SJSA1 (cell line): ENCODE measurements at regions not wholly inside any gene's neighbourhood (a gene's known extent, or its start where the extent isn't known, plus 50 kb on each side); places are given as distances from the start of the nearest gene placed in this dataset.

Source experiments
- DNase-seq, 2 experiments: peaks; one replicate each; pipeline ENCODE4 v3.0.0-alpha.2; 2015 to 2020; ENCODE audit warnings: low spot score in 2 of 2, low read depth in 1 of 2
- H3K27ac ChIP-seq: fragments of 250-450 bp; sonication (Bioruptor Pico); 2 replicates; pipeline ENCODE4 v1.5.1; 2020; ENCODE audit warnings: mild to moderate bottlenecking, moderate library complexity
- H3K27me3 ChIP-seq: fragments of 250-450 bp; sonication (Bioruptor Pico); replicated peaks from 2 replicates; pipeline ENCODE4 v1.5.1; 2020; ENCODE audit warnings: mild to moderate bottlenecking, moderate library complexity
- H3K36me3 ChIP-seq: fragments of 250-450 bp; sonication (Bioruptor Pico); 2 replicates; pipeline ENCODE4 v1.5.1; 2020; ENCODE audit warnings: mild to moderate bottlenecking
- H3K4me1 ChIP-seq: fragments of 250-450 bp; sonication (Bioruptor Pico); replicated peaks from 2 replicates; pipeline ENCODE4 v1.6.1; 2021; ENCODE audit warnings: mild to moderate bottlenecking
- H3K4me3 ChIP-seq: fragments of 250-450 bp; sonication (Bioruptor Pico); 2 replicates; pipeline ENCODE4 v1.5.1; 2020; ENCODE audit warnings: mild to moderate bottlenecking
- H3K9me3 ChIP-seq: fragments of 250-450 bp; sonication (Bioruptor Pico); replicated peaks from 2 replicates; pipeline ENCODE4 v1.5.1; 2020; ENCODE audit warnings: mild to moderate bottlenecking

DNA sequence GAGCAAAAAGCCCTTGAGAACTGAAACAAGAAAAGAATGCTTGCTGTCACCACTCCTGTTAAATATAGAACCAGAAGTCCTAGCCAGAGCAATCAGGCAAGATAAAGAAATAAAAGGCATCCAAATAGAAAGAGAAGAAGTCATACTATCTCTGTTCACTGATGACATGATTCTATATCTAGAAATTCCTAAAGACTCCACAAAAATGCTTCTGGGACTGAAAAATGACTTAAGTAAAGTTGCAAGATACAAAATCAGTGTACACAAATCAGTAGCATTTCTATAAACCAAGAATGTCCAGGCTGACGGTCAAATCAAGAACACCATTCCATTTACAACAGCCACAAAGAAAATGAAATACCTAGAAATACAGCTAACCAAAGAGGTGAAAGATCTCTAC is 552.7 kb upstream of the SLIT2 start:
- Histone ChIP-seq H3K4me1 (peaks cover 8% of the 10 kb centered on the region), H3K36me3 (no peaks in the 10 kb centered on the region), H3K27ac (no peak overlapping the region), H3K27me3 (no peaks in the 10 kb centered on the region), H3K4me3 (no peak overlapping the region), H3K9me3 (no peaks in the 10 kb centered on the region)
- no peak for DNase-seq

DNA sequence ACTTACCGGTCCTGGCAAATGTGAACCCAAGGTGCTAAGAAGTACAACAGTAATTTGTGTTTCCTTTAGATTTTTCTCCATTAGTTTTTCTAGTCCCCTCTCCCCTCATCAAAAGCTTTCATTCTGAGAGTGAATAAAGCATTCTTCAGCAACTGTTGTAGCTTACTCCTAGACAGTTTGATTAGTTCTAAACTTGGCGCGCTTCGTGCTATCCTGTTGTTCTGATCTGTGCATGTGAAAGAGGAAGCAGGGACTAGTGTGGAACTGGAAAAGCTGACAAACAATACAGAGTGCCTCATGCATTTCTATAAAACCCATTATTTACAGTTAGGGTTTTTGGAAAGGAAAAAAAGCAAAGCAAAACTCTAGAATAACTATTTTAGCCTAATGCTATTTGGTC is 556.9 kb upstream of the SLIT2 start:
- Histone ChIP-seq H3K9me3 (no peaks in the 10 kb centered on the region), H3K4me3 (no peak overlapping the region), H3K27ac (no peak overlapping the region), H3K36me3 (no peaks in the 10 kb centered on the region), H3K4me1 (peaks cover 15% of the 10 kb centered on the region), H3K27me3 (no peaks in the 10 kb centered on the region)
- DNase-seq: no peak

DNA sequence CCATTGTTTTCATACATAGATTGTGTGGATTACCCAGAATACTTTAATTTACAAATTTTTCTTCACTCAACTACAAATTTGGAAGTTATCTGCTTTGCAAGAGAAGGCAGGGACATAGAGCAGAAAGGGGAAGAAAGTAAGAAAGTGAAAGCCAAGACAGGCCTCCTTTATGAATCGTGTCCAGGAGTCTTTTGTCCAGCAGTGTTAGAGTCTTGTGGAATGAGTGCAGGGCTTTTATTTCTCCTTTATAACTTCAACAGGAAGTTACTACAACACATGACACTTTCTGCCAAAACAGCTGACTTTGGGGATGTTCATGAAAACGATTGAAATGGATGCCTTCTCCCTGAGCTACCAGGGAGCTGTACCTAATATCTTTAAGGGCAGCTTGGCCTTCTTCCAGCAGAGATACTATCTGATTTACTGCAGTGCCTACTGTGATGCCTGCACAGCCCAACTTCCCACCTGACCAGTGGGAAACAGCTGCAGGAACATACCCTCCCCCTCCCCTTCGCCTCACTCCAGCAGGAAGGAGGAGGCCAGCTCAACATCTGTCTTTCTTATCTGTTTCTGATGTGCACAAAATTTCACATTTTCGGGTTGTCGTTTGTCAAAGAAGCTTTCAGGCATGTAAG is 557.7 kb upstream of the SLIT2 start:
- H3K9me3 ChIP-seq: no peaks in the 10 kb centered on the region
- DNase-seq: no peak
- H3K4me1 ChIP-seq: peaks cover 20% of the 10 kb centered on the region
- no peak overlapping the region for H3K4me3 ChIP-seq
- H3K27ac ChIP-seq: peak overlapping the region; percentile 5; the same call in 1 of the 2 replicates
- no peaks in the 10 kb centered on the region for H3K36me3 ChIP-seq
- no peaks in the 10 kb centered on the region for H3K27me3 ChIP-seq

DNA sequence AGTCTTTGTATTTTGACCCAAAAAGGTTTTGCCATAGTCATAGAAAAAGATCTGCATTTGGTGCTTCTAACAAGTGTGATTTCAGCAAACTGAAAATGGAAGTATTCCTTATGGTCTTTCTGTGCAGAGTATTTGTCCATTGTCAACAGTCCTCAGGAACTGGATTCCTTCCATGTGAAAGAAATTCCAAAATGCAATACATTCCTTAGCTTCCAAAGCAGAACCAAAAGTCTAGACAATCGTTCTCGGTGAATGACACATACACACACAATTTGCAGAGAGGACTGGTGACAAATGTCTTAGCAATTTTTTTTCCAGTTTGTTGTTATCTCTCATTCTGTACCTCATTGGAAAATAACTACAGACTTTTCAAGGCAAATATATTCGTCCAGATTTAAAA is 562.2 kb upstream of the SLIT2 start:
- Histone ChIP-seq H3K27me3 (no peaks in the 10 kb centered on the region), H3K27ac (peak overlapping the region; percentile 89), H3K36me3 (no peaks in the 10 kb centered on the region), H3K4me3 (no peak overlapping the region), H3K9me3 (no peaks in the 10 kb centered on the region), H3K4me1 (peaks cover 31% of the 10 kb centered on the region)
- DNase-seq: peak; percentile 73 to 96

DNA sequence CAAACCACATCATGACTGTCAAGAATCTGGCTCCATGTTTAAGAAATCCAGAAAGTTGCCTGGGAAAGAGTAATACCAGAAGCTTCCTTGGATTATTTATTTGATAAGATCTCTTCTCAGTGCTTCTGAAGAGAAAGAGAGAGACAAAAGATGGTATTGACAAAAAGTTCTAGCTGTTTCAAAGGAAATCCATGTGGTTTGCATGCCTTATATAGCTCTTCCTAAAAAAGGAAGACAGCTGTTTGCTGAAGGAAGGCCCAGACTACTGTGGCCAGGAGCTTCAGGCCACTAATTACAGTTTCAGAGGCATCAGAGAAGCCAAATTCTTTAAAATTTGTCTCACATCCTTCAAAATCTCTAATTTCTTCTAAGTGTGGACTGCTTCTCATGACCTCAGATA is 565.2 kb upstream of the SLIT2 start:
- Histone ChIP-seq H3K36me3 (no peaks in the 10 kb centered on the region), H3K4me1 (peaks cover 26% of the 10 kb centered on the region), H3K27me3 (no peaks in the 10 kb centered on the region), H3K4me3 (no peak overlapping the region), H3K27ac (no peak overlapping the region), H3K9me3 (no peaks in the 10 kb centered on the region)
- no peak for DNase-seq

DNA sequence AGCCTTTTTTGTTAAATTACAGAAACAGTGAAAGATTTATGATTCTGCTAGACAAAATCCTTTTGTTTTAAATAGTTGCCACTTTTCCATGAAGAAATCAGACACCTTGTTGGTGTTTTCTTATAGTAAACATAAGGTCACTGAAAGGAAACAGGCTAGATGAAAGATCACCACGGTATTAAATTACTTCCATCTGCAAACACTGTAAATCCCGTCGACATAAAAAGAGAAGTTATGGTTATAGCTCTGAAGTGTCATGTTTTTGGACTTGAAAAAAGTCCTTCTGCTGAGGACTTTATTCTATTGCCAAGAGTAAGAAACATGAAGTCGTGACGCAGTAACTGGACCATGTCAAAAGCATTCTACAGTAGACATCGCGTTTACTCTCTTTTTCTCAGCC is 567.6 kb upstream of the SLIT2 start:
- no peaks in the 10 kb centered on the region for H3K27me3 ChIP-seq
- no peak overlapping the region for H3K27ac ChIP-seq
- H3K4me1 ChIP-seq: peaks cover 12% of the 10 kb centered on the region
- H3K4me3 ChIP-seq: no peak overlapping the region
- H3K9me3 ChIP-seq: no peaks in the 10 kb centered on the region
- no peaks in the 10 kb centered on the region for H3K36me3 ChIP-seq
- no peak for DNase-seq

DNA sequence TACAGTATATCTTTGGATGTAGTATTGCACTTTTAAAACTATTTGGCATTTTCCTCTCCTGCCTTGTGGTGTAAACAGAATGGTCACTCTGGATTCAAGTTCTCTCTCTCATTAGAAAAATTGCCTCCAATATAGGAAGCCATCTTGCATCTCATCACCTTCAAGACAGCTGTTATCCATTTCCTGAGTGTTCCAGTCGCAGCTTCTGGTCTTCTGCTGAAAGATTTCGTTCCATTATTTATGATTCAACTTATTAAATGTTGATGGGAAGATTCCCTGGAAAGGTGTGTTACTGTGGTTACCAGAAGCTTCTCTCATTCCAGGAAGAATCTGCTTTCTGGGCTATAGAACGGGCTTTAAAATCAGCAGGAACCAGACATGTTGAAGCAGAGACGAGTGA is 568.3 kb upstream of the SLIT2 start:
- DNase-seq: no peak
- Histone ChIP-seq H3K27ac (no peak overlapping the region), H3K27me3 (no peaks in the 10 kb centered on the region), H3K9me3 (no peaks in the 10 kb centered on the region), H3K4me1 (peaks cover 5% of the 10 kb centered on the region), H3K4me3 (no peak overlapping the region), H3K36me3 (no peaks in the 10 kb centered on the region)

DNA sequence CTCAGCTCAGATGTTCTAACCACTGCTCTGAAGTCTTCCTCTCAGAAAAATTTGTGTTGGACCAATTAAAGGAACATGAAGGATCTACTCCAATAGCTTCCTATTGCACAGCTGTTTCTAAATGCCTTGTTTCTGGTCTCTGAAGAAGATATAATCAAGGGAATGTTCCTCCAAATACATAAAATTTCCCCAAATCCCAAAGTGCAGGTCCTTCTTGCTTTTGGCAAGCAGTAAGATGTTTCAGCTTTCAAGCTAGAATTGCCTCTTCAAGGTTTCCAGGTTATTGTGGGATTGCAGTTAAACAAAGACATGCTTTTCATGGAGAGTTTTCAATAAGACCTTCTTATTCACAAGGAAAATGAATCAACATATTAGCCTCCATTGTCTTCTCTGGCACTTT is 574.5 kb upstream of the SLIT2 start:
- H3K27me3 ChIP-seq: no peaks in the 10 kb centered on the region
- DNase-seq: no peak
- no peak overlapping the region for H3K27ac ChIP-seq

DNA sequence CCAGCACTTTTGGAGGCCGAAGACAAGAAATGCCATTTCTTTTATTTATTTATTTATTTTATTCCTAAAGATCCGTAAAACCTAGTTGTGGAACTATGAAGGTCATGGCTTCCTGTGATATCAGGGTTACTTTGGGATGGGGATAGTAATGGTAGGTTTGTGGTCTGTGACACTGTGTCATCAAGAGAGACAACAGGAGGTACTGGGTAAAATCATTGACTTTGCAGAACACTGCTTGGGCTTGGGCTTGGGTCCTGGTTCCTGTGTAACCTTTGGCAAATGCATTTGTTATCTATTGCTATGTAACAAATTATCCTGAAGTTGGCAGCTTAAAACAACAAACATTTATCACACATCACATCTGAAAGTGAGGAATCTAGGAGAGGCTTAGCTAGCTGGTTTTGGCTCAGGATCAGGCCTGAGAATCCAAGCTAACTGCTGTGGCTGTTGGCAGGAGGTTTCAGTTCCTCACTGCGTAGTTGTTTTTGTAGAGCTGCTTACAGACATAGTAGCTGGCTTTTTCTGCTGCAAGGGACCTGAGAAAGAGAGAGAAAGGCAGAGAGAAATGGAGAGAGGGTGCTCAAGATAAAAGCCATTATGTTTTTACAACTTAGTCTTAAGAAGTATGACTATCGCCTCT is 576.4 kb upstream of the SLIT2 start:
- H3K9me3 ChIP-seq: no peaks in the 10 kb centered on the region
- H3K4me3 ChIP-seq: no peak overlapping the region
- DNase-seq: no peak
- H3K27me3 ChIP-seq: no peaks in the 10 kb centered on the region
- no peaks in the 10 kb centered on the region for H3K4me1 ChIP-seq
- no peak overlapping the region for H3K27ac ChIP-seq
- H3K36me3 ChIP-seq: no peaks in the 10 kb centered on the region

More for the DNA sequence above, 574.5 kb upstream of the SLIT2 start:
- Histone ChIP-seq H3K9me3 (no peaks in the 10 kb centered on the region), H3K4me3 (no peak overlapping the region), H3K4me1 (no peaks in the 10 kb centered on the region), H3K36me3 (no peaks in the 10 kb centered on the region)

DNA sequence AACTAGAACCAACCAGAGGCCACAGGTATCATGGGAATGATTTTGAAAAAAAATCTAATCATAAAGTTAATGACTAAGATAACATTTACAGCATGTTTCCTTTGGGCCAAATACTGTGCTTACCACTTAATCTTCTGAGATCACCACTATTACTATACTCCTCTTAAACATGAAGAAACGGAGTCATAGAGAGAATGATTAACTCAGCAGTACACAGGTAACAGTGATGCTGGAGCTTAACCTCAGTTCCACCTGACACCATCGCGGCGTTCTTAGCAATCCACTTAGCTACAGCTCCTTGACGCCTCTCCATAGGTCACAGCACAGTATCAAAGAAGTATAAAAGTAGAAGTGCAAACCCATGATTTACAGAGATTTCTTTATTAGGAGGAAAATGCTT is 592.6 kb upstream of the SLIT2 start:
- H3K36me3 ChIP-seq: no peaks in the 10 kb centered on the region
- no peak for DNase-seq
- H3K27me3 ChIP-seq: no peaks in the 10 kb centered on the region
- H3K9me3 ChIP-seq: no peaks in the 10 kb centered on the region
- H3K4me1 ChIP-seq: no peaks in the 10 kb centered on the region
- H3K27ac ChIP-seq: no peak overlapping the region
- H3K4me3 ChIP-seq: no peak overlapping the region

DNA sequence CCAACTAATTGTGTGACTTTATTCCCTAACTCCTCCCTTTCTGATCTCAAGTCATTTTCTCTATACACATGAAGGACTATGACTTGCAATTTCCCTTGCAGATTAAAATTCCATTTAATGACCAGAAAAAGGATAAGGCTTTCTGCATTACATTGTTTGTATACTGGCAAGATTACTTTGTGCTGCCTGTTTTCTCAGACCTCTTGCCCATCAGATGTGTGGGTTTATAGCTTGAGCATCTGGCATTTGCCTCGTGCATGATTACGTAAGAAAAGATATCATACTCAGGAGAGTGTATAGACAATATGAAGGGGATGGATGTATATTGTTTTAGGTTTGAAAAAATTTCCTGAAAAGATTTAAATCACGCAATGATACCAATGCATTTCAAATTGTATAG is 593.8 kb upstream of the SLIT2 start:
- no peak for DNase-seq
- no peak overlapping the region for H3K27ac ChIP-seq
- no peaks in the 10 kb centered on the region for H3K27me3 ChIP-seq
- no peak overlapping the region for H3K4me3 ChIP-seq
- H3K36me3 ChIP-seq: no peaks in the 10 kb centered on the region
- no peaks in the 10 kb centered on the region for H3K9me3 ChIP-seq
- no peaks in the 10 kb centered on the region for H3K4me1 ChIP-seq

DNA sequence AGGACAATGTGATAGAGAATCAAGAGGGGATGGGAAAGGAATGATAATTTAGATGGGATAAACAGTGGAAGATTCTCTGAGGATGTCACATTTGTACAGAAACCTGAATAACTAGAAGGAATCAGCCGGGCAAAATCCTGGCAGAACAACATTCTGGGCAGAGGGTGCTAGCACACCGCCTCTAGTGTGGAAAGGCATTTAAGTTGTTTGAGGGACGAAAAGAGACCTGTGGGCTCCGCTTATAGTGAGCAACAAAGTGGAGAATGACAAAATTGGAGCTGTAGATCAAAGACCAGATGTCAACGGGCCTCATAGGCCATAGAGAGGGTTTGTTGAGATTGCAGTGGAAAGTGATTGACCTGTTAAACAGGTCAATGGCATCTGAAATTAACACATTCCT is 596.0 kb upstream of the SLIT2 start:
- Histone ChIP-seq H3K27me3 (no peaks in the 10 kb centered on the region), H3K36me3 (no peaks in the 10 kb centered on the region), H3K4me3 (no peak overlapping the region), H3K9me3 (no peaks in the 10 kb centered on the region), H3K4me1 (no peaks in the 10 kb centered on the region), H3K27ac (no peak overlapping the region)
- no peak for DNase-seq

DNA sequence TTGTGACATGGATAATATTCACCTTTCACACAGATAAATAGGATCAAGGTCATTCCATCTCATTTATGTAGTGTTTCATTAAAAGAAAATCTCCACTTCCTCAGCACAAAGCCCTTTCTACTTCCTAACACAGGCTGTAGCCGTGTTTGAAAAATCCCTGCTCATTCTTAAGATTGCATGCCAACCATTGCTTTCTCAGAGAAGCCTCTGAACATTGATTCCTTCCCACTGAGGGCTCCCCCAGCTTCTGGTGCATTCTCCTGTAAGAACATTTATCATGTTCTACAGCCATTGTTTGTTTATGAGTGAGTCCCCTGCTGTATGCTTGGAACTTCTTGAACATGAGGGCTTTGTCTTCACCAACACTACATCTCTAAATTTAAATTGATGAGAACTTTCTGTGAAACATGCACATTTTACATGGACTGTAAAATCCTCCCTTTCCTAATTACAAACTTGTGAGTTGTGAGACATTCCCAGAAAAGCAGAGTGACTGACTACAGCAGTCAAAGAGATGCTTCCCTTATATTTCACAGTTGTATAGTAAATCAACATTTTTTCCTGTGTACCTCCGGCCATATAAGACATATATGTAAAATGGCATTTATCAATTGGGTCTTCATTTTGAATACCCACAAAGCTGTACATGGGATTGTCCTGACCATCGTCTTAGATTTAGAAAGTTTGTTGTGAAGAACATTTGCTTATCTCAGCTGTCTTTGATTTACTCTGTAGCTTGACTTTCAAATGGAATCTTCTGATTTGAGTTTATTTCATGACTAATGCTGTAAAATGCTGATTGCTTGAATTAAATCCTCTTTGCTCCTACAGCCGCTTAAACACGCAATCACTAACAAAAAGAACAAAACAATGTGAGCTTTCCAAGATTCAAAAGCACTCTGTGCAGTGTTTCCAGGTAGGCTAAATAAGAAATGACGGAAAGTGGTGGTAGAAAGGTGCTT is 600.5 kb upstream of the SLIT2 start:
- H3K27me3 ChIP-seq: no peaks in the 10 kb centered on the region
- no peaks in the 10 kb centered on the region for H3K36me3 ChIP-seq
- H3K9me3 ChIP-seq: no peaks in the 10 kb centered on the region
- no peak overlapping the region for H3K4me3 ChIP-seq
- H3K4me1 ChIP-seq: no peaks in the 10 kb centered on the region
- DNase-seq: no peak
- no peak overlapping the region for H3K27ac ChIP-seq

DNA sequence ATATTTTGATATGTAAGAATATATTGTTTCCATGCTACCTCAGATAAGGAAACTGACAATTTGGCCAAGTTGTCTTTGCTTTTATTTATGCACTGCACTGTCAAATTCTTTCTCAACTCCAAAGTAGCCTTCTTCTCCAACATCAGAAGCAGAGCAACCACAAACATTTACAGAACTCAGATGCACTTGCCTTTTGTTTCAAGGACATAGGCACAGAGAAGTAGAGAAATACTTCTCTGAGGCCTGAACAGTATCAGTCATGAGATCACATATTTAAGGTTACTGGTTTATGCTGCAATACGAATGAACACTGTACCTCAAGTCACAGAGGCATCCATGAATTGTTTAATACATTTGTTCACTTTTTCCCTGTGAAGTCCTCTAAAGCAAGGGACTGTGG is 606.1 kb upstream of the SLIT2 start:
- no peak overlapping the region for H3K4me3 ChIP-seq
- no peaks in the 10 kb centered on the region for H3K4me1 ChIP-seq
- no peak overlapping the region for H3K27ac ChIP-seq
- no peak for DNase-seq
- no peaks in the 10 kb centered on the region for H3K27me3 ChIP-seq
- H3K36me3 ChIP-seq: no peaks in the 10 kb centered on the region
- H3K9me3 ChIP-seq: no peaks in the 10 kb centered on the region
